Superior temporal gyrus (tissue), 1 donor: ENCODE measurements at regions not wholly inside any gene's neighbourhood (a gene's known extent, or its start where the extent isn't known, plus 50 kb on each side); places are given as distances from the start of the nearest gene placed in this dataset.

ENCODE experiments used
- DNase-seq: peaks from one replicate; pipeline ENCODE4 v3.0.0-alpha.2; 2016; ENCODE audit errors: extremely low spot score

- DNase-seq: no peak
Observed at GRCh38 chr15:70306582-70306981, 208.9 kb upstream of the TLE3 start.

- no peak for DNase-seq
Observed at GRCh38 chr15:70306081-70306480, 208.4 kb upstream of the TLE3 start.

DNA sequence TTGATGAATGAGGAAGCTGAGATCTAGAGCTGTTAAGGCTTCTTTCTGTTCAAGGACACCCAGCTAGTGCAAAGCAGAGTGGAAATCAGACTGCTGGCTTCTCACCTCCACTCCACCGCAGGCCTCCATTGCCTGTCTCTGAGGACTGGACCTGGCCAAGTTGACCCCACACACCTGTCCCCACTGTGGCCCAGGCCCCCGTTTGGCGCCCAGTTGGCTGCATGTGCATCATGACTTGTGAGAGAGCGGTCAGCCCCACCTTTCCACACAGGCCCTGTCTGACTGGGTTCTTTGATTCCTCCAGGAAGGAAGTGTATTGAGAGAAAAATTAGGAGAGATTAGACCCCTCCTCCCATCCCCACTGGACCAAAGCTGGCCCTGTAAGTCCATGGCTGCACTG lies 206.3 kb upstream of the TLE3 start:
- no peak for DNase-seq

- DNase-seq: no peak
Observed at GRCh38 chr15:70302360-70302759, 204.6 kb upstream of the TLE3 start.

DNA sequence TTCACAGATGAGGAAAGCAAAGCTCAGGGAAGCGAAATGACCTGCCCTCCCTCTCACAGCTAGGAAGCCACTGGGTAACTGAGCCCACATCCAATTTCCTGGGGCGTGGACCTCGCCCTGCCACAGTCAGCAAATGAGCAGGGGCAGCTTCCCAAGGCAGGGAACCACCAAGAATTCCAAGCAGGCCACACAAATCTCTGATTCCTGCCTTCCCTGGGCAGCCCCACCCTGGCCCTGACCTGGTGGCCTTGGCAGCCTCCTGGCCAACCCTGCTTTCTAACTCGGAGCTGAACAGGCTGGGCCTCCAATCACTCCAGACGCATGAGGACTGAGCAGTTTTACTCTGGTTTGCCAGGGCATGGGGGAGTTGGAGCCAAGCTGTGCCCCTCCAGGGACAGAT lies 203.7 kb upstream of the TLE3 start:
- DNase-seq: no peak

DNA sequence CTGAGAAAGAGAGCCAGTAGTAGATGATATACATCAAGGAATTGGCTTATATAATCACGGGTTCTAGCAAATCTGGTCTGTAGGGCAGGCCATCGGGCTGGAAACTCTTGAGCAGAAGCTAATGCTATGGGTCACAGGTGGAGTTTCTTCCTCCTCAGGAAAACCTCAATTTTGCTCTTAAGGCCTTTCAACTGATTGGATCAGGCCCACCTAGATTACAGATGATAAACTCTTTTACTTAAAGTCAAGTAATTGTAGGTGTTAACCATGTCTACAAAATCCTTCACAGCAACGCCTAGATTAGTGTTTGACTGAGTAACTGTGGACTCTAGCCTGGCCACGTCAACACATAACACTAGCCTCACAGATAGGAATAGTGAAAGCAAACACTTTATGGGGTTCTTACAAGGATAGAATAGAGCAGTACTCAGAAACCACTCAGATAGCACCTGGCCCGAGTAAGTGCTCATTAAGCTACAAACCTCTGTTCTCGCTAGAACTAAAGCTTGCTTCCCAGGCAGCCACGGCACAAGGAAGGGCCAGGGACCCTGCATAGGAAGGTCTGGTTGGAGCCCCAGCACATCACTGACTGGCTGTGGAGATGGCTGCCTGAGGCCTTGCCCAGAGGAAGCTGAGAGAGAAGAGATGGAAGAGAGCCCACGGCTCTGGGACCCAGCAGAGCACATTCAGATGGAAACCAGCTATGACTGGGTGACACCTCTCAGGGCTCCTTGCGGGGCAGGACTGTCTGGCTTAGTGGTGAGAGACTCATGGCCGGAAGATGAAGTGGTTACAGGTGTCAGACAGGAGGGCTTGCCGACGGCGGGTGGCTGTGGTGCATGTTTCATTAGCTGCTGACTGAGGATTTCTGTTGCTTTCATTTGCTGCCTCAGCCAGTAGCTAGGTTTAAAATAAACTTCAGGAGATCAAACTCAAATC lies 202.5 kb upstream of the TLE3 start:
- DNase-seq: no peak

- DNase-seq: no peak
Observed at GRCh38 chr15:70297465-70298058, 199.8 kb upstream of the TLE3 start.

- DNase-seq: no peak
Observed at GRCh38 chr15:70294731-70295305, 197.1 kb upstream of the TLE3 start.

- no peak for DNase-seq
Observed at GRCh38 chr15:70293591-70294470, 196.1 kb upstream of the TLE3 start.

- DNase-seq: no peak
Observed at GRCh38 chr15:70293138-70293537, 195.4 kb upstream of the TLE3 start.

DNA sequence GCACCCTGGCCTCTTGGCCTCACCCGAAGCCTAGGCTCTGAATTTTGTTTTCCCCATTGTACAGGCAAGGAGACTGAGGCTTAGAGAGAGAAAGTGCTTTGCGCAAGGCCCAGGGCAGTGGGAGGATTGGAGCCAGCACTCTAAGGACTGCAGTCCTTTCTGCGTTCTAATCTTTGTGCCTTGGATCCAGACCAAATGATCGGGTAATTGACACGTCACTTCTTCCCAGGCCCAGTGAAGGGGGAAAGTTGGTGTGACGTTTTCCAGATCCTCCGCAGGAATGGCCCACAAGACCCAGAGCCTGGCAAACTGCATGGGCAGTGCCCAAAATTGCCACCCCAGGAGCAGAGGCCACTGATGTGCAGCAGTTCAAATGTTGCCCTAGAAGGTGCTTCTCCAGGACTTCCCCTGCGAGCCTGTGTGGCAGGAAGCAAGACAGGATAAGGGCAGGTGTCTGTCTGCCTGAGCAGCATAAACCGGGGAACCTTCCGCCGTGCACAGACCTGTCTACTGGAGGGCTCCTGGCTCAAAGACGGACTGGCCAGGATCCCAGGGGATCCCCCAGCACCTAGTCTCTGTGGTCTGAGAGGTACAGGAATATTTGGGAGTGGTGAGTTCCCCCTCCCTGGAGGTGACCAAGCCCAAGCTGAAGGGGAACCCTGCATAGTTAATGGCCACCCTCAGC lies 194.5 kb upstream of the TLE3 start:
- no peak for DNase-seq

DNA sequence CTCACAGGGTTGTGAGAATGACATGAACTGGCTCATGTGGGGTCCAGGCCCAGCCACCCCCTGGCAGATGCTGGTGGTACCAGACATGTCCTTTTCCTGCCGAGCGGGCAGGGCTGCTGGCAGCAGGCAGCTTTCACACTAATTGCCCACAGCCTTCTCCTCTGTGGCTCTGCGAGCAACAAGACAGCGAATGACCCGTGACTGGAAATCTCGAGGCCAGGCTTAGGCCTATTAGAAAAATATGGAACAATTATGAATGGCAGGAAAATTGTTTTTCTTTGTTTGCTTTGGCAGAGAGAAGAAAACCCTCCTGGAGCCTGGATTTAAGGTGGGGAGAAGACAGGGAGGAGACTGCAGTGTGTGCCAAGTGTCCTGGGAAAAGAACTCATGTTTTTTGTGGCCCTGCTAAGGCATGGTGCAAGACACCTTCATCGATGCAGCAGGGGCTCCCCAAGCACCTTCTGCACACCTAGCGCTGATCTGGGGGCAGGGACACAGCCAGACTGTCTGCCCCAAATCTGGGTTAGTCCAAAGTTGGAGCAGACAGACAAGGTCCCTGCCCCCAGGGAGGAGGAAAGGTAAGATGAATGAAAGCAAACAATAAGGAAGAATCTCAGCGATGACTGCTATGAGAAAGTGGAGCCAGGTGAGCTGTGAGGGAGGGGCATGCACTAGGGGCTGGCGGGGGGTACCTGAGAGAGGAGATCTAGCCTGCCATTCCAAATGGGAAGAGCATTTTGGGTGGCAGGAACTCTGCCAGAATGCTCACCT lies 193.8 kb upstream of the TLE3 start:
- no peak for DNase-seq

DNA sequence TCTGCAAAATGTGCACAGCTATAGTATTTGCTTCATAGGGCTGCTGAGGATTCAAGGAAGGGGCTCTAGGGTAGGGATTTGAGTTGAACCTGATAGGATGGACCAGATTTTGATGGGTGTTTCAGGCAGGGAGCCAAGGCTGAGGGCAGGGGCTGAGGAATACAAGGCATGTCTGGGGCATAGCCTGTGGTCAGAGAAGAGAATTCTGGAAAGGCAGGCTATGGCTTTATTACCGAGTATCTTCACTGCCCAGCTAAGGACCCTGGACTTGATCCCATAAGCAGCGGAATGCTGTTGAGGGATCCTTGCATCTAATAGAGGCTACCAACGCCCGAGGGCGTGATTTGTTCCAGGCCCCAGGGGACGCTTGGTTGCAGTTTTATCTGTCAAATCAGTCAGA lies 193.0 kb upstream of the TLE3 start:
- DNase-seq: no peak

DNA sequence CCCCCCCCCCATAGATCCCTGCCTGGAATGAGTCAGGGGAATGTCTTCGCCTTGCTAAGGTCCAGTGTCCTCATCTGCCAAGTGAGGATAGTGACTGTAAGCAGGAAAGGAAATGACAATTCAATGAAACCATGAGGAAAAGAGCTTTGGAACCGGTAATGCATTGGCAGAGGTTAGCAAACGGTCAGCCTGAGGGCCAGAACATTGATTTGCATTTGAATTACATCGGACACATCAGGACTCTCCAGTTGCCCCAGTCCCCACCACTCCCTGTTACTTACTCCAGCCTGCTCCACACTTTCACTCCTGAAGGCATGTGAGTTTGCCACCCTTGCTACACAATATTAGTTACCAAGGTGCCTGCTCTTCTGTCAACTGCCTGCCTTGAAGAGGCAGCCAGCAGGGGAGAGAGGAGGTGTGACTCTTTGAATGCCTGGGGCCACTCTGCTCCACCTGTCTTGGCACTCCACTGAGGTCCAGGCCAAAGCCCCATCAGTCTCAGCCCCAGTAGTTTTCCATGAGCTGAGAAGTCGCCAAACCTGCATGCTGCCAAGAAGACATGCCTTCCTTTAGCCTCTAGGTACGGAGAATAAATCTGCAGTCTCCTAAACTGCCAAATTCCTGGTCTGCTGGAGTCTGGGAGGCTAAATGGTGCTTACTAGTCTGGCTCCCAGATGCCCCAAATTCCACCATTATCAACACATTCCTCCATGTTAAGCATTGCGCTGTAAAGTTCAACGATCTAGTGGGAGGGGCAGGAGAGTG lies 191.7 kb upstream of the TLE3 start:
- DNase-seq: no peak

GRCh38 chr15:70286113-70286806 lies 188.5 kb upstream of the TLE3 start:
- no peak for DNase-seq

GRCh38 chr15:70284438-70285214 lies 186.9 kb upstream of the TLE3 start:
- DNase-seq: no peak

DNA sequence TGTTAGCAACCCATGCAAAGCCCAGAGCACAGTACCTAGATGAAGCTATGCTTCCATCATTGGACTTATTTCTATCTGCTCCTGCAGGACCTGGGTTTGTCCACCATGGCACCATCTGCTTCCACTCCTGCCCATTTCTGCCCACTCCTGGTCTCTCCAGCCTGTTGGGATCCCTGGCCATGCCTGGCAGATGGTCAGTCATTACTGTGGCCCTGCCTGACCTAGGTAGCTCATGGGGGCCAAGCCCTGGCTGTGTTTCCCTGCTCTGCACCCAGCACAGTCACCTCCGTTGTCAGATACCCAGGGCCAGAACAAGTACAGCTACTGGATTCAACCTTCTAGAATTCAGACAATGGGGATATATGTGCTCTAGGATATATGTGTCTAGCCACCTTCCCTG lies 185.8 kb upstream of the TLE3 start:
- DNase-seq: no peak

DNA sequence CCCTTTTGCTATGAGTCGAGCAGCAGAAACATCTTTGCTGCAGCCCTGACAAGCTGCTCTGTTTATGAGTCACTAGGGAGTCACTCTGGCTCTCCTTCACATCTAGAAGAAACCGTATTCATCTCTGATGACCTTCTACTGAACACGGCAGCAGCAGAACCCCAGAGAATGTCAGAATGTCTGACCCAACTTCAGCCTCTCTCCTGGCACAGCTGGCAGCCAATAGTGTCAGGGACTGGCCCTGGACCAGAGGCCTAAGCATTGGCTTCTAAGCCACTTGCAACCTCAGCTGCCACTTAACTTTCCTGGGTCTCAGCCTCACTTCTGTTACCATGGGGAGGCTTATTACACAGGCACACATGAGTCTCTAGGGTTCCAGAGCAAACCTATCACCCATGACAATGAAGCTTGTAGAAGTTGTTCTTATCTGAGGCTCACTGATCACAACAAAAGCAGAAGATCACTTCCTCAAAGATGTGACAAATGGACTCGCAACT lies 184.1 kb upstream of the TLE3 start:
- DNase-seq: no peak
